ENCODE measurements at regions not wholly inside any gene's neighbourhood (a gene's known extent, or its start where the extent isn't known, plus 50 kb on each side); places are given as distances from the start of the nearest gene placed in this dataset.

DNA sequence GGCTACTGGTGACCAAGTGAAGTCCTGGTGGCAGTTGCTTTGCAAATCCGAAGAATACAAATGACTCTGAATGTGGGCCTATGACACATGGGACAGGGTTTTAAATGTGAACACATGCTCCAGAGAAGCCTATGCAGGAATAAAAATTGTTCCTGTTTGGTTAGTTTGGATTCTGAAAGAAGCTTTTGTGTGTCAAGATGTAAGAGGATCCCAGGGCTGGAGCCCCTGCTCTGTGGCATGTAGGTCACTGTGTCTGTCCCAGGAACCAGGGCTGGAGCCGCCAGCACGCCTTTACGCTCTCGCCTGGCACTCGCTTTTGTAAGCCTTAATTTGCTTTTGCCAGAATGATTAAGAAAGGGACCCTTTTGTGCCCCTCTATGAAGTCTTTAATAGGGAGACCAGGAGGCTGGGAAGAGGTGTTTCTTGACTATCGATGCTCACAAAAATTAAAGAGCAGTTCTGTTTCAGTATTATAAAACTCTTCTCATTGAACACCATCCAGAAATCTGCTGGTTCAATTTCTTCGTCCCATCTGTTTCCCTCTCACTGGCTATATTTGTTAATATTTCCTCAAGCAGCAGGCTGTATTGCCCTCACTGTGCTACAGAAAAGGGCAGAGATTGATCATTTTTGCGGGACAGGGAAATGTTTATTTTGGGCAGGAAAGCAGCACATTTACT, 532.7 kb upstream of the POU3F3 start:
- no peak overlapping the region for H3K4me3 ChIP-seq (ENCODE audit: low read depth in 2 of 2, low read length in 1 of 2)
- H3K4me2 ChIP-seq: no peak overlapping the region
- no peak overlapping the region for H2AFZ ChIP-seq (ENCODE audit: low read depth)
- H3K9me3 ChIP-seq: no peaks in the 10 kb centered on the region
- H3K4me1 ChIP-seq (ENCODE audit: control insufficient read depth in 1 of 2, insufficient read depth in 2 of 2, low read depth in 1 of 2, low read length in 1 of 2): no peaks in the 10 kb centered on the region
- no peak overlapping the region for H3K27ac ChIP-seq (ENCODE audit: low read depth in 2 of 2, low read length in 1 of 2)
- no peaks in the 10 kb centered on the region for H3F3A ChIP-seq (replicated peaks; ENCODE audit: insufficient read depth)
- H3K9me2 ChIP-seq: no peaks in the 10 kb centered on the region
- no peak for DNase-seq
- no peak overlapping the region for H3K9ac ChIP-seq
- H3K27me3 ChIP-seq (ENCODE audit: insufficient read depth): no peaks in the 10 kb centered on the region
- H3K79me2 ChIP-seq (ENCODE audit: insufficient read depth): no peaks in the 10 kb centered on the region
- H4K20me1 ChIP-seq (ENCODE audit: insufficient read depth): no peaks in the 10 kb centered on the region
- CTCF ChIA-PET: interaction anchor here (0.6 kb wide), 1 partner anchor 106 kb away, joined by 3 read pairs; no protein-coding TSS in a partner anchor
- WGBS (ENCODE audit: low lambda C conversion rate): 57% methylated on average over 9 of the region's 9 CpGs
- TF ChIP-seq NRF1 (IDR thresholded peaks at IDR 0.05; ENCODE audit: low read depth, low read length) (no peak), SIN3A (IDR thresholded peaks at IDR 0.05; ENCODE audit: borderline replicate concordance, low read depth, low read length) (no peak), MXI1 (IDR thresholded peaks at IDR 0.05; ENCODE audit: low read depth, low read length) (no peak)
- POLR2A ChIA-PET: no interaction called here
- H3K36me3 ChIP-seq (replicated peaks in 1 of 2; ENCODE audit: control insufficient read depth in 1 of 2, insufficient read depth in 2 of 2, low read length in 1 of 2): no peaks in the 10 kb centered on the region

DNA sequence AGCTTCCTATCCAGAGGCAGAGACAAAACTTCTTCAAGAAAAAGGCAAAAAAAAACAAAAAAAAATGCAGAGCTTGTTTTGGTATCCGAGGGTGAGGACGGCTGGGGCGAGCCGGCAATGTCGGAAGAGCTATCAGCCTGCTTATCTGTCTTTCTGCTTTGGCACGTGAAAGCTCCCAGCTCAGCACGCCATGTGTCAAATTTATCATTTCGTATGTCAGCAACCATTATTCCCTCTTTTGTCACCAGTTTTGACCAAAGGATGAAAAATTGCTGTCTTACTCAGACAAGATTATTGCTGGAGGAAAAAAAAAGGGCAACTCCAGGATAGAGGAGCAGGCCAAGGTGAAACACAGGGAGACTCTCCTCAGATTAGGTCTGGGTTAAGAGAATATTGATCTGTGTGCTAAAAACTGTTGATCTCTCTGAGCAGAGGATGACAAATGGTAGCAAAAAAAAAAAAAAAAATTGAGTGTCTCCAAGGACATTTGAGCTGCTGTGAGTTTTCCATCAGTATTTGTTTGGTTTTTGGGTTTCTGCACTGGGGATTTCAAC, 532.0 kb upstream of the POU3F3 start:
- ChIA-PET POLR2A (interaction anchor here (0.6 kb wide), 1 partner anchor 57 kb away, joined by 4 read pairs; no protein-coding TSS in a partner anchor), CTCF (interaction anchor here (0.6 to 1.5 kb wide), 3 partner anchors 95 to 527 kb away, joined by 3 to 4 read pairs (median 4); no protein-coding TSS in a partner anchor)
- H2AFZ ChIP-seq (ENCODE audit: low read depth): no peak overlapping the region
- TF ChIP-seq RCOR1 (IDR thresholded peaks at IDR 0.05; ENCODE audit: low read length) (no peak), RAD21 (IDR thresholded peaks at IDR 0.05; ENCODE audit: low read length) (no peak), FOXM1 (IDR thresholded peaks at IDR 0.05; ENCODE audit: low read depth) (no peak), TEAD4 (IDR thresholded peaks at IDR 0.05; ENCODE audit: borderline replicate concordance, insufficient read depth) (no peak), ELF1 (IDR thresholded peaks at IDR 0.05) (no peak), EP300 (IDR thresholded peaks at IDR 0.05; ENCODE audit: borderline replicate concordance in 1 of 2, low read depth in 1 of 2, low read length in 1 of 2) (no peak), NRF1 (IDR thresholded peaks at IDR 0.05; ENCODE audit: low read depth, low read length) (no peak), JUND (IDR thresholded peaks at IDR 0.05) (no peak), YY1 (IDR thresholded peaks at IDR 0.05; ENCODE audit: low read depth) (no peak), MXI1 (IDR thresholded peaks at IDR 0.05; ENCODE audit: low read depth, low read length) (no peak), FOXJ3 (CRISPR knock-in tag; IDR thresholded peaks at IDR 0.05) (no peak)
- TF ChIP-seq, protein P1, sequence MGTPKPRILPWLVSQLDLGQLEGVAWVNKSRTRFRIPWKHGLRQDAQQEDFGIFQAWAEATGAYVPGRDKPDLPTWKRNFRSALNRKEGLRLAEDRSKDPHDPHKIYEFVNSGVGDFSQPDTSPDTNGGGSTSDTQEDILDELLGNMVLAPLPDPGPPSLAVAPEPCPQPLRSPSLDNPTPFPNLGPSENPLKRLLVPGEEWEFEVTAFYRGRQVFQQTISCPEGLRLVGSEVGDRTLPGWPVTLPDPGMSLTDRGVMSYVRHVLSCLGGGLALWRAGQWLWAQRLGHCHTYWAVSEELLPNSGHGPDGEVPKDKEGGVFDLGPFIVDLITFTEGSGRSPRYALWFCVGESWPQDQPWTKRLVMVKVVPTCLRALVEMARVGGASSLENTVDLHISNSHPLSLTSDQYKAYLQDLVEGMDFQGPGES (IDR thresholded peaks at IDR 0.05; ENCODE audit: low read depth, low read length): no peak
- TF ChIP-seq, protein P2, sequence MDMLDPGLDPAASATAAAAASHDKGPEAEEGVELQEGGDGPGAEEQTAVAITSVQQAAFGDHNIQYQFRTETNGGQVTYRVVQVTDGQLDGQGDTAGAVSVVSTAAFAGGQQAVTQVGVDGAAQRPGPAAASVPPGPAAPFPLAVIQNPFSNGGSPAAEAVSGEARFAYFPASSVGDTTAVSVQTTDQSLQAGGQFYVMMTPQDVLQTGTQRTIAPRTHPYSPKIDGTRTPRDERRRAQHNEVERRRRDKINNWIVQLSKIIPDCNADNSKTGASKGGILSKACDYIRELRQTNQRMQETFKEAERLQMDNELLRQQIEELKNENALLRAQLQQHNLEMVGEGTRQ (IDR thresholded peaks at IDR 0.05; ENCODE audit: borderline replicate concordance, low read depth, low read length): no peak
- TF ChIP-seq, protein P3, sequence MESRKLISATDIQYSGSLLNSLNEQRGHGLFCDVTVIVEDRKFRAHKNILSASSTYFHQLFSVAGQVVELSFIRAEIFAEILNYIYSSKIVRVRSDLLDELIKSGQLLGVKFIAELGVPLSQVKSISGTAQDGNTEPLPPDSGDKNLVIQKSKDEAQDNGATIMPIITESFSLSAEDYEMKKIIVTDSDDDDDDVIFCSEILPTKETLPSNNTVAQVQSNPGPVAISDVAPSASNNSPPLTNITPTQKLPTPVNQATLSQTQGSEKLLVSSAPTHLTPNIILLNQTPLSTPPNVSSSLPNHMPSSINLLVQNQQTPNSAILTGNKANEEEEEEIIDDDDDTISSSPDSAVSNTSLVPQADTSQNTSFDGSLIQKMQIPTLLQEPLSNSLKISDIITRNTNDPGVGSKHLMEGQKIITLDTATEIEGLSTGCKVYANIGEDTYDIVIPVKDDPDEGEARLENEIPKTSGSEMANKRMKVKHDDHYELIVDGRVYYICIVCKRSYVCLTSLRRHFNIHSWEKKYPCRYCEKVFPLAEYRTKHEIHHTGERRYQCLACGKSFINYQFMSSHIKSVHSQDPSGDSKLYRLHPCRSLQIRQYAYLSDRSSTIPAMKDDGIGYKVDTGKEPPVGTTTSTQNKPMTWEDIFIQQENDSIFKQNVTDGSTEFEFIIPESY (IDR thresholded peaks at IDR 0.05; ENCODE audit: borderline replicate concordance, low read depth): no peak
- TF ChIP-seq, protein P4, sequence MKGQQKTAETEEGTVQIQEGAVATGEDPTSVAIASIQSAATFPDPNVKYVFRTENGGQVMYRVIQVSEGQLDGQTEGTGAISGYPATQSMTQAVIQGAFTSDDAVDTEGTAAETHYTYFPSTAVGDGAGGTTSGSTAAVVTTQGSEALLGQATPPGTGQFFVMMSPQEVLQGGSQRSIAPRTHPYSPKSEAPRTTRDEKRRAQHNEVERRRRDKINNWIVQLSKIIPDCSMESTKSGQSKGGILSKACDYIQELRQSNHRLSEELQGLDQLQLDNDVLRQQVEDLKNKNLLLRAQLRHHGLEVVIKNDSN (IDR thresholded peaks at IDR 0.05; ENCODE audit: borderline replicate concordance, low read depth): no peak
- WGBS (ENCODE audit: low lambda C conversion rate): 35% methylated on average over 8 of the region's 8 CpGs
- no peaks in the 10 kb centered on the region for H3K36me3 ChIP-seq (replicated peaks in 1 of 2; ENCODE audit: control insufficient read depth in 1 of 2, insufficient read depth in 2 of 2, low read length in 1 of 2)
- no peaks in the 10 kb centered on the region for H3K9me3 ChIP-seq
- H3F3A ChIP-seq (replicated peaks; ENCODE audit: insufficient read depth): no peaks in the 10 kb centered on the region
- H3K4me1 ChIP-seq (ENCODE audit: control insufficient read depth in 1 of 2, insufficient read depth in 2 of 2, low read depth in 1 of 2, low read length in 1 of 2): no peaks in the 10 kb centered on the region
- H3K79me2 ChIP-seq (ENCODE audit: insufficient read depth): no peaks in the 10 kb centered on the region
- no peaks in the 10 kb centered on the region for H3K9me2 ChIP-seq
- H3K9ac ChIP-seq: no peak overlapping the region
- H3K27me3 ChIP-seq (ENCODE audit: insufficient read depth): no peaks in the 10 kb centered on the region
- H4K20me1 ChIP-seq (ENCODE audit: insufficient read depth): no peaks in the 10 kb centered on the region
- no peak overlapping the region for H3K27ac ChIP-seq (ENCODE audit: low read depth in 2 of 2, low read length in 1 of 2)
- DNase-seq: no peak
- H3K4me2 ChIP-seq: no peak overlapping the region
- no peak overlapping the region for H3K4me3 ChIP-seq (ENCODE audit: low read depth in 2 of 2, low read length in 1 of 2)
